HCT116 (cell line): ENCODE measurements at regions not wholly inside any gene's neighbourhood (a gene's known extent, or its start where the extent isn't known, plus 50 kb on each side); places are given as distances from the start of the nearest gene placed in this dataset.
"Not testable (repeated sequence)": the region's sequence is repeated elsewhere in the genome, so short reads cannot be mapped to it uniquely, and the experiment has no call there.

Source experiments
- EZH2 ChIP-seq: fragments of 200-600 bp; sonication (generic); IDR thresholded peaks from 2 replicates; pipeline ENCODE4 v1.6.1; 2017; ENCODE audit warnings: antibody characterized with exemption, mixed run types
- MAX ChIP-seq: IDR thresholded peaks from 2 replicates; pipeline ENCODE4 v1.6.1; 2012
- POLR2A ChIP-seq: IDR thresholded peaks from 2 replicates; pipeline ENCODE4 v1.7.0; 2011; ENCODE audit warnings: borderline replicate concordance; ENCODE audit not compliant: insufficient read depth, insufficient read length; ENCODE audit errors: extremely low read depth
- POLR2AphosphoS5 ChIP-seq: IDR thresholded peaks from 2 replicates; pipeline ENCODE4 v1.6.1; 2011; ENCODE audit warnings: mild to moderate bottlenecking, low read depth, low read length, moderate library complexity
- SIN3A ChIP-seq: IDR thresholded peaks from 2 replicates; pipeline ENCODE4 v1.6.1; 2012; ENCODE audit warnings: low read depth

- TF ChIP-seq POLR2A, EZH2, MAX, SIN3A, POLR2AphosphoS5: not testable (repeated sequence)
Measured at GRCh38 chr12:131343436-131343835, 367.5 kb upstream of the SFSWAP start.
